Epithelial cell of esophagus (primary cell): ENCODE measurements at regions not wholly inside any gene's neighbourhood (a gene's known extent, or its start where the extent isn't known, plus 50 kb on each side); places are given as distances from the start of the nearest gene placed in this dataset.

Experiments used
- DNase-seq: peaks from one replicate; pipeline ENCODE4 v3.0.0; 2010; ENCODE audit warnings: low read depth
- H3K4me3 ChIP-seq: 2 replicates; pipeline ENCODE4 v1.5.1; 2011; ENCODE audit warnings: mild to moderate bottlenecking, low read length, control low read depth
- TF ChIP-seq, protein P1 (sequence below): IDR thresholded peaks from 2 replicates; pipeline ENCODE4 v1.5.1; 2011; ENCODE audit warnings: low read depth, mild to moderate bottlenecking, low read length, control low read depth, inconsistent platforms; ENCODE audit not compliant: insufficient read depth; ENCODE audit errors: missing control alignments

DNA sequence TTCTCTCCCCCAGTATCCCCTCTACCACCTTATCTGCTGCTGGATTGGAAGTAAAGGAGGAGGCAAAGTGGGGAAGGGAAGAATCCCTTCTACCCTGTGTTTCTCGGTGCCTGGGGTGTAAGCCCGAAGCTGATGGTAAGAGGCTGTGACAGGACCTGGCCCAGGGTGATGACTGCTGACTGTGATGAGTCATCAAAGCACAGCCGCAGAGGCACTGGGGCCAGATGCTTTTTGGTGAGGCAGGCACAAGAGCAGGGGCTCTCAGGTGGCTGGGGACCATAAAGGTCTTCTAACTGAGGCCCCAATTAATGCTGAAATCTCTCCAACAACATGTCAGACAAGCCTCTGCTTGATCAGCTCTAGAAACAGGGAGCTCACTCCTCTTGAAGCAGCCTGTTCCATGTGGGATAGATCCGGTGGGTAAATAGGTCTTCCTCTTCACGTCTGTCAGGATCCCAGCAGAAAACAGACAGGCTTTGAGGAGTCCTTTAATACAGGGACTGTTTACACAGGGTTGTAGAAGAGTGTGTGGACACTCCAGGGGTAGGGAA lies 86.1 kb upstream of the PCBD1 start:
- no peak overlapping the region for H3K4me3 ChIP-seq
- TF ChIP-seq, protein P1, sequence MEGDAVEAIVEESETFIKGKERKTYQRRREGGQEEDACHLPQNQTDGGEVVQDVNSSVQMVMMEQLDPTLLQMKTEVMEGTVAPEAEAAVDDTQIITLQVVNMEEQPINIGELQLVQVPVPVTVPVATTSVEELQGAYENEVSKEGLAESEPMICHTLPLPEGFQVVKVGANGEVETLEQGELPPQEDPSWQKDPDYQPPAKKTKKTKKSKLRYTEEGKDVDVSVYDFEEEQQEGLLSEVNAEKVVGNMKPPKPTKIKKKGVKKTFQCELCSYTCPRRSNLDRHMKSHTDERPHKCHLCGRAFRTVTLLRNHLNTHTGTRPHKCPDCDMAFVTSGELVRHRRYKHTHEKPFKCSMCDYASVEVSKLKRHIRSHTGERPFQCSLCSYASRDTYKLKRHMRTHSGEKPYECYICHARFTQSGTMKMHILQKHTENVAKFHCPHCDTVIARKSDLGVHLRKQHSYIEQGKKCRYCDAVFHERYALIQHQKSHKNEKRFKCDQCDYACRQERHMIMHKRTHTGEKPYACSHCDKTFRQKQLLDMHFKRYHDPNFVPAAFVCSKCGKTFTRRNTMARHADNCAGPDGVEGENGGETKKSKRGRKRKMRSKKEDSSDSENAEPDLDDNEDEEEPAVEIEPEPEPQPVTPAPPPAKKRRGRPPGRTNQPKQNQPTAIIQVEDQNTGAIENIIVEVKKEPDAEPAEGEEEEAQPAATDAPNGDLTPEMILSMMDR, result no peak
- peak; percentile 48 for DNase-seq

DNA sequence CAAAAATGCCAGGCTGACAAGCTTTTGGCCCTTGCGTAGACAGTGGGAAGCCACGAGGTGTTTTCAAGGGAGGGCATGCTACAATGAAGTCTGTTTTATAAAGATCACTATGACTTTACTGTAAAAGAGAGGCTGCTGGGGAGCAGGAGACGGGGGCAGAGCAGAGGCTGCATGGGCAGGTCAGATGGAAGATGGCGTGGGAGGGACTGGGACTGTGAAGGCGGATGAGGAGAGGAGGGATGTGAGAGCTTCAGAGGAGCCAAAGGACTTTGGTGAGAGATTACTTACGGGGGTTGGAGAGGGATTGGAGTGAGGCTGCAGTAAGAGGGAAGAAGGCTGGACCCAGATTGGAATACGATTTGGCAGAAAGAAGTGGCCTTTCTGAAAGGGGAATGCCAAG lies 86.6 kb upstream of the PCBD1 start:
- DNase-seq, result no peak
- H3K4me3 ChIP-seq, result no peak overlapping the region
- TF ChIP-seq, protein P1, result no peak

DNA sequence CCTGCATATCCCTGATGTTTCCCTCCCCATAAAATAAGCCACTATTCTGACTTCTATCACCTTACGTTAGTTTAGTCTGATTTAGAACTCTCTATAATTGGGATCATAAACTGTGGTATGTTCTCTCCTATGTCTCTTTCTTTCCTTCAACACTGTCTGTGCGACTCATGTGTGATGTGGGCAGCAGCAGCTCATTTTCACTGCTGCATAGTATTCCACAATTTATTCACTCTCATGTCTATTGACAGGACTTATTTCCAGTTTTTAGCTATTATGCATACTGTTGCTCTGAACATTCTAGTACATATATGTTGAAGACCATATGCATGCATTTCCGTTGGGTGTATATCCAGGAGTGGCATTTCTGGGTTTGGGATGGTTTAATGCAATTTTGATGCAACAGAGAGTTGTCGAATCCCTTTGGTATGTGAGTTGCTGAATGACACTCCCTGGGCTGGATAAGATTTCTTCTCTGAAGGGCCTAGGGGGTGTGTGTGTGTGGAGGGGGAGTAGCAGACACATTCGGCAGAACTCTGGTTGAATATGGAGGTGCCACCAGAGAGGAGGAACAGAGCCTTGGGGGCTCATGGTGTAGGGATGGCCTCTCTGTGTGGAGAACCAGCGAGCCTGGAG lies 87.8 kb upstream of the PCBD1 start:
- H3K4me3 ChIP-seq, result no peak overlapping the region
- TF ChIP-seq, protein P1, result no peak
- DNase-seq, result no peak

DNA sequence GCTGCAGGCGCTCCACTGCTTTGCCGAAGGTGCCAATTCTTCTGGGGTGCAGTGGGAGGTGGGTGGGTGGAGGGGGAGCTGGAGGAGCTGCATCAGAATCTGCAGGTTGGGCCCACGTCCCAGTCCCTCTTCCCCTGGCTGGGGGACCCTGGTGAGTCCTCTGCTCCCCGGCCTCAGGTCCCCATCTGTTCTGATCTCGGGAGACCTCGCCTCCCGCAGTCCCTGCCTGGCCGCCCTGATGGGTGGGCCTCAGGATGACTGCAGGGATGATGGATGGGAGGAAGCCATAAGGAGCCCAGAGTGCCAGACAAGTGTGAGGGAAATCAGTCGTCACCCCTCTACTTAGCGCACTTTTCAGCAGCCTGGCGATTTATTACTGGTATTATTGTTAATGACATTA lies 89.3 kb upstream of the PCBD1 start:
- TF ChIP-seq, protein P1, result no peak
- no peak overlapping the region for H3K4me3 ChIP-seq
- no peak for DNase-seq

DNA sequence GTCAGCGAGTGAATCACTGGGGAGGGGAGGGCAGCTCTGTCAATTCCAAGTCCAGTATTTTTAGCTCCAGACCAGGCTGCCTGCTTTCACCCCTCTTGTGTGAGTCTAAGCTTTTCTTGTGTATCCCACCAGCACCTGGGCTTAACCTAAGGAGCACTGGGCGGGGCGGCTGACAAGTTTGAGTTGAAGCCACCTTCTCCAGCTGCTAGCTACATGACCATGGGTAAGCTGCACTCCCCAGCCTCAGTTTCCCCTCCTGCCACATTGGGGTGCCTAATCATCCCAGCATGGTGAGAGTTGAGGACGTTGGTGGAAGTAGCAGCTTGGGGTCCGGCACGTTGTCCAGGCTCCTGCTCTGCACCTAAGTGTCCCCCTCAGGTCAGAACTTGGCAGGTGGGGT lies 89.8 kb upstream of the PCBD1 start:
- H3K4me3 ChIP-seq, result no peak overlapping the region
- TF ChIP-seq, protein P1, result no peak

DNA sequence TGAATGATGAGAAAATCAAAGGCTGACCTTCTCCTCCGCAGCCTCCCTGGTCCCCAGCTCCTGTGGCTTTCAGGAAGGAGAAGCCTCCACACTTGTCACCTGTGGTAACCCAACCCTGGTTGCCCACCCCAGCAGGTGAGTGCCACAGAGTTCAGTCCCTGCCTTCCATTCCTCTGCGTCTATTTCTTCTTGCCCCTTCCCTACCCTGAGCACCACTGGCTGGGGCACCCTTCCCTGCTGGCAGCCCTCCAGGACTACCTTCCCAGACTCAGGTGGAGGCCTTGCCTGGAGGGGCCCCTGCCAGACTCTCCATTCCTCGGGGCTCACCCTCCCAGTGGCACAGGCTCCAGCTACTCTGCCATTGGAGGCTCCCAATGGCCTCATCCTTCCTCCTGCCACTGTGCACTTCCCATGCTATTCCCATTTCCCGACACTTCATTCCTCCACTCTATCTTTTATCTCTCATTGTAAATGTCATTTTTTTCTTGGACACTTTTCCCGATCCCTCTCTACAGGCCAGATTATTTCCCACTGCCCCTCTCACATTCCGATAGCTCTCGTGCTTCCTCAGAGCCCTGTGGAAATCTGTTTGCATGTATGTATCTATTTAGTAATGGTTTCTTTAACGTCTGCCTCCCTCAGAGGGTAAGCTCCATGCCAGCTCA lies 90.6 kb upstream of the PCBD1 start:
- DNase-seq, result no peak
- TF ChIP-seq, protein P1, result no peak
- no peak overlapping the region for H3K4me3 ChIP-seq

More for the DNA sequence above, 89.8 kb upstream of the PCBD1 start:
- no peak for DNase-seq

DNA sequence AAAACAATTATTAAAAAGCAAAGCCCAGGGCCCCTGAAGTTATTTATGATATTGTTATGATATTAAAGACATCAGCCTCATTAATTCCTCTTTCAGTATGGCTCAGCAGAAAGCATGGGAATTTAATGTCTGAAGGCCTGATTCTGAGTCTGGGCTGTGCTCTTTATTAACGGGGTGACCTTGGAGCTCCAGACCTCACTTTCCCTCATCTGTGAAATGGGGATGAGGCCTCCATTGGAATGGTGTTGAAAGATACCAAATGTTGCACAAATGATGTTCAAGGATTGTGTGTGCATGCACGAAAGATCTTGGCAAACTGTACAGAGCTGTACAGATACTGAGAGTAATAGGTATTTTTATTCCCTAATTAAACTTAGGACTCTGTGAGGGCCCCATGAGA lies 92.3 kb upstream of the PCBD1 start:
- DNase-seq, result no peak
- TF ChIP-seq, protein P1, result no peak
- no peak overlapping the region for H3K4me3 ChIP-seq
